Endodermal cell (in vitro differentiated cells): ENCODE measurements at regions not wholly inside any gene's neighbourhood (a gene's known extent, or its start where the extent isn't known, plus 50 kb on each side); places are given as distances from the start of the nearest gene placed in this dataset.
A peak's percentile ranks its signal among the peaks of the same experiment; 100 is the strongest.

Source experiments
- DNase-seq: peaks from one replicate; pipeline ENCODE4 v3.0.0-alpha.2; 2017
- H3K27ac ChIP-seq: 2 replicates; pipeline ENCODE4 v1.5.1; 2013; ENCODE audit warnings: mild to moderate bottlenecking, low read depth, low read length, moderate library complexity
- H3K27me3 ChIP-seq: 2 replicates; pipeline ENCODE4 v1.6.1; 2013; ENCODE audit warnings: mild to moderate bottlenecking, low read length, moderate library complexity; ENCODE audit not compliant: insufficient read depth, control insufficient read depth, poor library complexity, severe bottlenecking
- H3K36me3 ChIP-seq: 2 replicates; pipeline ENCODE4 v1.7.0; 2013; ENCODE audit warnings: mild to moderate bottlenecking, low read length, moderate library complexity; ENCODE audit not compliant: control insufficient read depth, insufficient read depth
- H3K4me1 ChIP-seq: one replicate; pipeline ENCODE4 v1.7.0; 2013; ENCODE audit warnings: low read length; ENCODE audit not compliant: control insufficient read depth, insufficient read depth
- H3K4me3 ChIP-seq: 2 replicates; pipeline ENCODE4 v1.5.1; 2013; ENCODE audit warnings: mild to moderate bottlenecking, low read length, moderate library complexity
- H3K9ac ChIP-seq: 2 replicates; pipeline ENCODE4 v1.6.1; 2013; ENCODE audit warnings: mild to moderate bottlenecking, low read length, moderate library complexity; ENCODE audit not compliant: poor library complexity, severe bottlenecking; ENCODE audit errors: extremely low read depth
- H3K9me3 ChIP-seq: 2 replicates; pipeline ENCODE4 v1.6.1; 2013; ENCODE audit warnings: mild to moderate bottlenecking, low read length, moderate library complexity; ENCODE audit not compliant: control insufficient read depth
- H3K27ac Mint-ChIP-seq: 2 replicates; pipeline ENCODE4 v1.8.0; 2020; ENCODE audit warnings: mixed read lengths
- H3K27me3 Mint-ChIP-seq: 2 replicates; pipeline ENCODE4 v1.8.0; 2021; ENCODE audit warnings: mild to moderate bottlenecking, mixed read lengths; ENCODE audit not compliant: insufficient read depth
- H3K36me3 Mint-ChIP-seq: 2 replicates; pipeline ENCODE4 v1.8.0; 2020; ENCODE audit warnings: low read depth, mixed read lengths
- H3K4me1 Mint-ChIP-seq: 2 replicates; pipeline ENCODE4 v1.8.0; 2020; ENCODE audit warnings: mixed read lengths
- H3K4me3 Mint-ChIP-seq: 2 replicates; pipeline ENCODE4 v1.8.0; 2020; ENCODE audit warnings: mild to moderate bottlenecking, moderate library complexity, mixed read lengths
- H3K9me3 Mint-ChIP-seq: 2 replicates; pipeline ENCODE4 v1.8.0; 2020; ENCODE audit warnings: mild to moderate bottlenecking, mixed read lengths
- CTCF ChIP-seq: fragments of 200-600 bp; sonication (generic); conservative IDR thresholded peaks from 2 replicates; pipeline ENCODE4 v1.5.0; 2021; ENCODE audit warnings: antibody characterized with exemption, mild to moderate bottlenecking
- WGBS, 2 experiments: methylation state at CpG; one replicate each; pipeline versions ENCODE4 v1.1.5 to v1.1.7; 2013; ENCODE audit warnings: missing lambda C conversion rate in 2 of 2, mixed read lengths in 1 of 2; ENCODE audit not compliant: insufficient coverage in 1 of 2, insufficient read length in 1 of 2; 5-methylcytosine and 5-hydroxymethylcytosine counted together

GRCh38 chr7:84425702-84426259 is 231.2 kb upstream of the SEMA3A start:
- DNase-seq, result no peak
- Mint-ChIP-seq H3K4me1 (no peaks in the 10 kb centered on the region), H3K27me3 (no peaks in the 10 kb centered on the region), H3K36me3 (peaks cover 2% of the 10 kb centered on the region), H3K9me3 (peaks cover 10% of the 10 kb centered on the region), H3K27ac (no peak overlapping the region), H3K4me3 (no peak overlapping the region)
- no peak for TF ChIP-seq CTCF
- no peaks in the 10 kb centered on the region for H3K36me3 ChIP-seq
- H3K9me3 ChIP-seq, result no peaks in the 10 kb centered on the region
- H3K4me3 ChIP-seq, result no peak overlapping the region
- H3K27ac ChIP-seq, result no peak overlapping the region
- H3K4me1 ChIP-seq, result no peaks in the 10 kb centered on the region
- no peaks in the 10 kb centered on the region for H3K27me3 ChIP-seq
- 94% methylated on average over 3 of the region's 5 CpGs; no CpG with 5 or more reads in 1 of the 2 experiments for WGBS, 2 experiments
- H3K9ac ChIP-seq, result no peak overlapping the region

DNA sequence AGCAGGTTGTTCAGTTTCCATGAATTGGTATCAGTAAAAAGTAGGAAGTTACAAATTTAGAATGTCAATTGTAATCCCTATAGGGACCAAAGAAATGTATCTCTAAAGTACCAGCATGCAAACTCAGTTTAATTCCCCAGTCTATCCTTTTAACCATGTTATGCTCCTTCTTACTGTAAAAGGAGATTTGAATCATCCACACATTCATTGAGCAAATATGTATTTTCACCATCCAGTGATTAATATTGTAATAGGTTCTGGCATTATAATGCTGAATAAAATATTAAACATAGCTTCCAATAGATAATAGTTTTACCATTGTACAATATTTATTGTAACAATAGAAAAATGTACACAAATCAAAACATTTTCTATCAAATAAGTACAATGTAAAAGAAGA is 228.2 kb upstream of the SEMA3A start:
- no peaks in the 10 kb centered on the region for H3K4me1 Mint-ChIP-seq
- no peak for DNase-seq
- H3K36me3 ChIP-seq, result no peaks in the 10 kb centered on the region
- H3K4me3 Mint-ChIP-seq, result no peak overlapping the region
- H3K27ac Mint-ChIP-seq, result no peak overlapping the region
- H3K4me3 ChIP-seq, result no peak overlapping the region
- no peaks in the 10 kb centered on the region for H3K27me3 ChIP-seq
- peaks cover 20% of the 10 kb centered on the region for H3K9me3 Mint-ChIP-seq
- no peak for TF ChIP-seq CTCF
- H3K9ac ChIP-seq, result no peak overlapping the region
- no peaks in the 10 kb centered on the region for H3K27me3 Mint-ChIP-seq
- no peaks in the 10 kb centered on the region for H3K4me1 ChIP-seq
- no peak overlapping the region for H3K27ac ChIP-seq
- H3K9me3 ChIP-seq, result no peaks in the 10 kb centered on the region
- H3K36me3 Mint-ChIP-seq, result peaks cover 3% of the 10 kb centered on the region

- Mint-ChIP-seq H3K36me3 (peaks cover 4% of the 10 kb centered on the region), H3K27me3 (no peaks in the 10 kb centered on the region), H3K27ac (no peak overlapping the region), H3K9me3 (peaks cover 12% of the 10 kb centered on the region), H3K4me3 (no peak overlapping the region), H3K4me1 (no peaks in the 10 kb centered on the region)
- DNase-seq, result no peak
- Histone ChIP-seq H3K4me1 (no peaks in the 10 kb centered on the region), H3K36me3 (no peaks in the 10 kb centered on the region), H3K27me3 (no peaks in the 10 kb centered on the region), H3K9ac (no peak overlapping the region), H3K9me3 (peaks cover 9% of the 10 kb centered on the region), H3K4me3 (no peak overlapping the region), H3K27ac (peak overlapping the region; percentile 61)
- 95% methylated on average over 2 of the region's 2 CpGs; no CpG with 5 or more reads in 1 of the 2 experiments for WGBS, 2 experiments
- TF ChIP-seq CTCF, result no peak
Observed at GRCh38 chr7:84412161-84412969, 217.8 kb upstream of the SEMA3A start.
